WTC11 (cell line): ENCODE measurements at regions not wholly inside any gene's neighbourhood (a gene's known extent, or its start where the extent isn't known, plus 50 kb on each side); places are given as distances from the start of the nearest gene placed in this dataset.

Source experiments
- CDX4 ChIP-seq: fragments of 250-450 bp; sonication (Bioruptor Pico); IDR thresholded peaks from 2 replicates; pipeline ENCODE4 v1.9.0; 2021; ENCODE audit warnings: moderate library complexity, mild to moderate bottlenecking, inconsistent platforms, borderline replicate concordance
- CTCF ChIP-seq: fragments of 200-600 bp; IDR thresholded peaks from 2 replicates; pipeline ENCODE4 v1.8.0; 2022; ENCODE audit warnings: antibody characterized with exemption
- E2F4 ChIP-seq: sonication (generic); formaldehyde crosslinking; IDR thresholded peaks from 2 replicates; pipeline ENCODE4 v1.8.1; 2022; ENCODE audit warnings: low read depth, mild to moderate bottlenecking, moderate library complexity, missing genetic modification reagents, borderline replicate concordance
- IRF2 ChIP-seq: sonication (generic); formaldehyde crosslinking; IDR thresholded peaks from 2 replicates; pipeline ENCODE4 v1.8.0; 2022; ENCODE audit warnings: low read depth, missing genetic modification reagents, borderline replicate concordance
- MAX ChIP-seq: sonication (generic); formaldehyde crosslinking; IDR thresholded peaks from 2 replicates; pipeline ENCODE4 v1.8.0; 2022; ENCODE audit warnings: mild to moderate bottlenecking, missing genetic modification reagents
- NR1H2 ChIP-seq: sonication (generic); formaldehyde crosslinking; IDR thresholded peaks from 2 replicates; pipeline ENCODE4 v1.9.0; 2021; ENCODE audit warnings: mild to moderate bottlenecking, moderate library complexity, missing genetic modification reagents
- PREB ChIP-seq: sonication (generic); formaldehyde crosslinking; IDR thresholded peaks from 2 replicates; pipeline ENCODE4 v1.8.1; 2022; ENCODE audit warnings: mild to moderate bottlenecking, missing genetic modification reagents, moderate library complexity, borderline replicate concordance
- RELA ChIP-seq: sonication (generic); formaldehyde crosslinking; IDR thresholded peaks from 2 replicates; pipeline ENCODE4 v1.8.1; 2022; ENCODE audit warnings: missing genetic modification reagents, mild to moderate bottlenecking, borderline replicate concordance
- ZNF532 ChIP-seq: fragments of 250-450 bp; sonication (Bioruptor Pico); IDR thresholded peaks from 2 replicates; pipeline ENCODE4 v1.9.0; 2021; ENCODE audit warnings: mild to moderate bottlenecking, borderline replicate concordance

GRCh38 chr2:48860380-48860779, 104.9 kb upstream of the LHCGR start:
- TF ChIP-seq CDX4 (CRISPR knock-in tag): no peak
- no peak for TF ChIP-seq NR1H2 (CRISPR knock-in tag)
- no peak for TF ChIP-seq IRF2 (CRISPR knock-in tag)
- no peak for TF ChIP-seq CTCF
- no peak for TF ChIP-seq PREB (CRISPR knock-in tag)
- TF ChIP-seq ZNF532 (CRISPR knock-in tag): no peak
- TF ChIP-seq RELA (CRISPR knock-in tag): no peak
- no peak for TF ChIP-seq E2F4 (CRISPR knock-in tag)
- no peak for TF ChIP-seq MAX (CRISPR knock-in tag)
